HCT116 (cell line): ENCODE measurements at regions not wholly inside any gene's neighbourhood (a gene's known extent, or its start where the extent isn't known, plus 50 kb on each side); places are given as distances from the start of the nearest gene placed in this dataset.

ENCODE experiments used
- ATAC-seq: fragments of 200-7000 bp; cut with Tn5 transposase; 2 replicates; pipeline ENCODE4 v1.9.1; 2020; ENCODE audit warnings: mild to moderate bottlenecking, moderate library complexity
- BruUV-seq: library from RNA; stranded (reverse); fragments of 400-500 nt; replicated peaks from 2 replicates; lab custom pipeline; 2021; lab: Mats Ljungman, UMichigan
- CTCF ChIA-PET: fragments of 300-600 bp; sonication (Branson Sonifier 250); formaldehyde crosslinking; loops from one replicate; lab custom pipeline; 2021; ENCODE audit warnings: antibody characterized with exemption; lab: Charles Lee
- POLR2A ChIA-PET: fragments of 300-600, 350-600 bp; sonication (Branson Sonifier 250); formaldehyde crosslinking; loops from one replicate; lab custom pipeline; 2021; ENCODE audit warnings: antibody characterized with exemption; lab: Charles Lee
- RAD21 ChIA-PET, 2 experiments: fragments of 300-600 bp; sonication (Branson Sonifier 250); formaldehyde crosslinking; loops; one replicate each; lab custom pipeline; 2023; ENCODE audit warnings: low total read pairs in 2 of 2; ENCODE audit not compliant: uncharacterized antibody in 2 of 2, unreplicated experiment in 2 of 2, low non-redundant PET in 1 of 2; lab: Charles Lee
- DNase-seq: peaks from one replicate; pipeline ENCODE4 v3.0.0-alpha.2; 2010; ENCODE audit warnings: low read depth, low spot score
- H2AFZ ChIP-seq: fragments of 200-600 bp; shearing (Covaris generic), sonication (generic); 2 replicates; pipeline ENCODE4 v1.6.1; 2017; ENCODE audit warnings: low read depth, mixed run types, mixed read lengths, antibody characterized with exemption, low read length; ENCODE audit not compliant: poor library complexity, severe bottlenecking
- H3K27ac ChIP-seq: 2 replicates; pipeline ENCODE4 v1.5.1; 2012; ENCODE audit warnings: low read depth, low read length
- H3K27me3 ChIP-seq: fragments of 200-600 bp; sonication (generic); 2 replicates; pipeline ENCODE4 v1.6.1; 2016; ENCODE audit warnings: mixed run types, low read length, mixed read lengths; ENCODE audit not compliant: insufficient read depth
- H3K36me3 ChIP-seq, 2 experiments: fragments of 200-500 bp in 1 of 2; fragments of 200-600 bp in 1 of 2; sonication (Bioruptor generic) in 1 of 2; sonication (generic) in 1 of 2; 2 replicates each; pipeline versions ENCODE4 v1.5.1 to v1.6.1; 2014 to 2016; ENCODE audit warnings: low read length in 2 of 2, inconsistent platforms in 1 of 2, mixed read lengths in 1 of 2, mixed run types in 1 of 2; ENCODE audit not compliant: insufficient read depth in 2 of 2, control insufficient read depth in 1 of 2
- H3K4me1 ChIP-seq, 2 experiments: fragments of 200-600 bp in 1 of 2; sonication (generic) in 1 of 2; 2 replicates each; pipeline versions ENCODE4 v1.5.1 to v1.6.1; 2012 to 2017; ENCODE audit warnings: low read length in 2 of 2, inconsistent platforms in 1 of 2, mild to moderate bottlenecking in 1 of 2, mixed read lengths in 1 of 2, mixed run types in 1 of 2, moderate library complexity in 1 of 2; ENCODE audit not compliant: insufficient read depth in 2 of 2, control insufficient read depth in 1 of 2
- H3K4me2 ChIP-seq: fragments of 200-600 bp; sonication (generic); 2 replicates; pipeline ENCODE4 v1.6.1; 2017; ENCODE audit warnings: mixed run types, low read length, mixed read lengths
- H3K4me3 ChIP-seq, 2 experiments: fragments of 200-600 bp in 1 of 2; sonication (generic) in 1 of 2; replicated peaks in 1 of 2; 2 replicates each; pipeline ENCODE4 v1.5.1; 2011 to 2016; ENCODE audit warnings: low read length in 2 of 2, control low read depth in 1 of 2, low read depth in 1 of 2, mild to moderate bottlenecking in 1 of 2, mixed read lengths in 1 of 2, mixed run types in 1 of 2
- H3K79me2 ChIP-seq: fragments of 200-600 bp; sonication (generic); 2 replicates; pipeline ENCODE4 v1.6.1; 2017; ENCODE audit warnings: mild to moderate bottlenecking, mixed run types, low read length, moderate library complexity, mixed read lengths; ENCODE audit not compliant: insufficient read depth
- H3K9ac ChIP-seq: fragments of 200-600 bp; sonication (generic); 2 replicates; pipeline ENCODE4 v1.6.1; 2016; ENCODE audit warnings: low read length, mixed read lengths
- H3K9me2 ChIP-seq: fragments of 200-600 bp; sonication (generic), shearing (Covaris generic); 2 replicates; pipeline ENCODE4 v1.6.1; 2017; ENCODE audit warnings: mixed run types, mild to moderate bottlenecking, moderate library complexity; ENCODE audit not compliant: insufficient read depth
- H3K9me3 ChIP-seq, 2 experiments: fragments of 200-500 bp in 1 of 2; fragments of 200-600 bp in 1 of 2; sonication (Bioruptor generic) in 1 of 2; sonication (generic) in 1 of 2; 2 replicates each; pipeline ENCODE4 v1.6.1; 2014 to 2017; ENCODE audit warnings: low read length in 2 of 2, mixed read lengths in 2 of 2, inconsistent platforms in 1 of 2, low read depth in 1 of 2, mild to moderate bottlenecking in 1 of 2, mixed run types in 1 of 2, moderate library complexity in 1 of 2; ENCODE audit not compliant: control insufficient read depth in 1 of 2, insufficient read depth in 1 of 2
- H4K20me1 ChIP-seq: fragments of 200-600 bp; sonication (generic), shearing (Covaris generic); 2 replicates; pipeline ENCODE4 v1.6.1; 2017; ENCODE audit warnings: mixed run types, mild to moderate bottlenecking, moderate library complexity; ENCODE audit not compliant: insufficient read depth
- CBX3 ChIP-seq: IDR thresholded peaks from 2 replicates; pipeline ENCODE4 v1.6.1; 2012; ENCODE audit warnings: low read depth
- CEBPB ChIP-seq: IDR thresholded peaks from 2 replicates; pipeline ENCODE4 v1.6.1; 2012; ENCODE audit warnings: low read depth
- ELF1 ChIP-seq: IDR thresholded peaks from 2 replicates; pipeline ENCODE4 v1.6.1; 2012; ENCODE audit warnings: low read depth, borderline replicate concordance
- EZH2 ChIP-seq: fragments of 200-600 bp; sonication (generic); IDR thresholded peaks from 2 replicates; pipeline ENCODE4 v1.6.1; 2017; ENCODE audit warnings: antibody characterized with exemption, mixed run types
- EZH2phosphoT487 ChIP-seq: fragments of 200-600 bp; IDR thresholded peaks from 2 replicates; pipeline ENCODE4 v1.6.1; 2018; ENCODE audit warnings: antibody characterized with exemption, borderline replicate concordance
- FOSL1 ChIP-seq: IDR thresholded peaks from 2 replicates; pipeline ENCODE4 v1.6.1; 2012; ENCODE audit warnings: low read depth
- JUND ChIP-seq: IDR thresholded peaks from 2 replicates; pipeline ENCODE4 v1.6.1; 2012
- POLR2A ChIP-seq: IDR thresholded peaks from 2 replicates; pipeline ENCODE4 v1.7.0; 2011; ENCODE audit warnings: borderline replicate concordance; ENCODE audit not compliant: insufficient read depth, insufficient read length; ENCODE audit errors: extremely low read depth
- RAD21 ChIP-seq: IDR thresholded peaks from 2 replicates; pipeline ENCODE4 v1.6.1; 2012; ENCODE audit warnings: low read depth, mild to moderate bottlenecking
- SIN3A ChIP-seq: IDR thresholded peaks from 2 replicates; pipeline ENCODE4 v1.6.1; 2012; ENCODE audit warnings: low read depth
- SRF ChIP-seq: IDR thresholded peaks from 2 replicates; pipeline ENCODE4 v1.6.1; 2012; ENCODE audit warnings: low read depth
- TCF7L2 ChIP-seq: IDR thresholded peaks from 2 replicates; pipeline ENCODE4 v1.7.0; 2011; ENCODE audit warnings: borderline replicate concordance, inconsistent platforms; ENCODE audit not compliant: insufficient read depth, insufficient read length; ENCODE audit errors: extremely low read depth
- YY1 ChIP-seq: IDR thresholded peaks from 2 replicates; pipeline ENCODE4 v1.6.1; 2011; ENCODE audit warnings: low read length, low read depth, moderate library complexity, mild to moderate bottlenecking; ENCODE audit not compliant: insufficient replicate concordance; ENCODE audit errors: extremely low read depth
- ZFX ChIP-seq: fragments of 450-650 bp; IDR thresholded peaks from 2 replicates; pipeline ENCODE4 v1.6.1; 2017
- ZNF274 ChIP-seq: fragments of 200-500 bp; sonication (Bioruptor generic); IDR thresholded peaks from 2 replicates; pipeline ENCODE4 v1.6.1; 2014; ENCODE audit warnings: mild to moderate bottlenecking, low read depth, low read length, inconsistent platforms
- intact Hi-C: fragments of 100-400 bp; cut with micrococcal nuclease; formaldehyde crosslinking; loops from 2 replicates; pipeline ENCODE4 v1.10.0; 2022
- TF ChIP-seq, protein P1 (sequence below): IDR thresholded peaks from 2 replicates; pipeline ENCODE4 v1.6.1; 2012
- TF ChIP-seq, protein P2 (sequence below), 3 experiments: fragments of 200-600 bp in 1 of 3; sonication (generic) in 1 of 3; IDR thresholded peaks in 2 of 3; conservative IDR thresholded peaks in 1 of 3; 2 replicates each; pipeline ENCODE4 v1.5.1; 2012 to 2017; ENCODE audit warnings: low read depth in 2 of 3, low read length in 2 of 3, antibody characterized with exemption in 1 of 3, borderline replicate concordance in 1 of 3, control low read depth in 1 of 3, mild to moderate bottlenecking in 1 of 3, mixed read lengths in 1 of 3, mixed run types in 1 of 3, moderate library complexity in 1 of 3; ENCODE audit not compliant: insufficient read depth in 1 of 3
- TF ChIP-seq, protein P3 (sequence below): IDR thresholded peaks from 2 replicates; pipeline ENCODE4 v1.6.1; 2012; ENCODE audit warnings: low read depth

DNA sequence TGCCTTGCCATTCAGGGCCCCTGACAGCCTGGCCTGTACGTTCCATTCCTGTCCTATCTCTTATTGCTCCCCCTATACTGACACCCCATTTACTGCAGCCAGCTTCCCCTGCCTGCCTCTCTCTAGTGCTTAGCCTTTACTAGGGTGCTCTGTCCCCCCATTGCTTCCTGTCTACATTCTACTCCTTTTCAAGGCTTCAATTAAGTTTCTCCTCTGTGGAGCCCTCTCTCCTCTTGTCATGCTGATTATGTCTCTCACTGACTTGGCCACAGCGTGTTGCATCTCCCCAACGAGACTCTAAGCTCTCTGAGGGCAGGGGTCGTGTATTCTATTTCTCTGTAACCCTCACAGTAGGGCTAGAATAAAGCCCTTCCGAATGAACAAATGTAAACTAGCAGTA is 185.2 kb downstream of the RPLP1 start:
- ChIA-PET CTCF (no interaction called here), RAD21 (no interaction called here), POLR2A (no interaction called here)
- H3K27ac ChIP-seq, result no peak overlapping the region
- H3K4me3 ChIP-seq, result no peak overlapping the region
- peaks cover 41% of the 10 kb centered on the region for H3K27me3 ChIP-seq
- BruUV-seq, result no TSS peak
- H2AFZ ChIP-seq, result no peak overlapping the region
- H3K9ac ChIP-seq, result no peak overlapping the region
- no peaks in the 10 kb centered on the region for H3K9me2 ChIP-seq
- no peaks in the 10 kb centered on the region for H3K36me3 ChIP-seq
- TF ChIP-seq SIN3A (no peak), ZNF274 (no peak), CEBPB (no peak), CBX3 (no peak), TCF7L2 (no peak), SRF (no peak), YY1 (no peak), ZFX (no peak), ELF1 (no peak), JUND (no peak), EZH2phosphoT487 (no peak), EZH2 (no peak), POLR2A (no peak), FOSL1 (no peak), RAD21 (no peak)
- TF ChIP-seq, protein P1, sequence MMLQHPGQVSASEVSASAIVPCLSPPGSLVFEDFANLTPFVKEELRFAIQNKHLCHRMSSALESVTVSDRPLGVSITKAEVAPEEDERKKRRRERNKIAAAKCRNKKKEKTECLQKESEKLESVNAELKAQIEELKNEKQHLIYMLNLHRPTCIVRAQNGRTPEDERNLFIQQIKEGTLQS, result no peak
- TF ChIP-seq, protein P2, sequence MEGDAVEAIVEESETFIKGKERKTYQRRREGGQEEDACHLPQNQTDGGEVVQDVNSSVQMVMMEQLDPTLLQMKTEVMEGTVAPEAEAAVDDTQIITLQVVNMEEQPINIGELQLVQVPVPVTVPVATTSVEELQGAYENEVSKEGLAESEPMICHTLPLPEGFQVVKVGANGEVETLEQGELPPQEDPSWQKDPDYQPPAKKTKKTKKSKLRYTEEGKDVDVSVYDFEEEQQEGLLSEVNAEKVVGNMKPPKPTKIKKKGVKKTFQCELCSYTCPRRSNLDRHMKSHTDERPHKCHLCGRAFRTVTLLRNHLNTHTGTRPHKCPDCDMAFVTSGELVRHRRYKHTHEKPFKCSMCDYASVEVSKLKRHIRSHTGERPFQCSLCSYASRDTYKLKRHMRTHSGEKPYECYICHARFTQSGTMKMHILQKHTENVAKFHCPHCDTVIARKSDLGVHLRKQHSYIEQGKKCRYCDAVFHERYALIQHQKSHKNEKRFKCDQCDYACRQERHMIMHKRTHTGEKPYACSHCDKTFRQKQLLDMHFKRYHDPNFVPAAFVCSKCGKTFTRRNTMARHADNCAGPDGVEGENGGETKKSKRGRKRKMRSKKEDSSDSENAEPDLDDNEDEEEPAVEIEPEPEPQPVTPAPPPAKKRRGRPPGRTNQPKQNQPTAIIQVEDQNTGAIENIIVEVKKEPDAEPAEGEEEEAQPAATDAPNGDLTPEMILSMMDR (IDR thresholded peaks at IDR 0.05 in 2 of 3, conservative IDR thresholded peaks at IDR 0.05 in 1 of 3; ENCODE audit: borderline replicate concordance in 1 of 3, insufficient read depth in 1 of 3, low read depth in 2 of 3, low read length in 2 of 3), result no peak
- TF ChIP-seq, protein P3, sequence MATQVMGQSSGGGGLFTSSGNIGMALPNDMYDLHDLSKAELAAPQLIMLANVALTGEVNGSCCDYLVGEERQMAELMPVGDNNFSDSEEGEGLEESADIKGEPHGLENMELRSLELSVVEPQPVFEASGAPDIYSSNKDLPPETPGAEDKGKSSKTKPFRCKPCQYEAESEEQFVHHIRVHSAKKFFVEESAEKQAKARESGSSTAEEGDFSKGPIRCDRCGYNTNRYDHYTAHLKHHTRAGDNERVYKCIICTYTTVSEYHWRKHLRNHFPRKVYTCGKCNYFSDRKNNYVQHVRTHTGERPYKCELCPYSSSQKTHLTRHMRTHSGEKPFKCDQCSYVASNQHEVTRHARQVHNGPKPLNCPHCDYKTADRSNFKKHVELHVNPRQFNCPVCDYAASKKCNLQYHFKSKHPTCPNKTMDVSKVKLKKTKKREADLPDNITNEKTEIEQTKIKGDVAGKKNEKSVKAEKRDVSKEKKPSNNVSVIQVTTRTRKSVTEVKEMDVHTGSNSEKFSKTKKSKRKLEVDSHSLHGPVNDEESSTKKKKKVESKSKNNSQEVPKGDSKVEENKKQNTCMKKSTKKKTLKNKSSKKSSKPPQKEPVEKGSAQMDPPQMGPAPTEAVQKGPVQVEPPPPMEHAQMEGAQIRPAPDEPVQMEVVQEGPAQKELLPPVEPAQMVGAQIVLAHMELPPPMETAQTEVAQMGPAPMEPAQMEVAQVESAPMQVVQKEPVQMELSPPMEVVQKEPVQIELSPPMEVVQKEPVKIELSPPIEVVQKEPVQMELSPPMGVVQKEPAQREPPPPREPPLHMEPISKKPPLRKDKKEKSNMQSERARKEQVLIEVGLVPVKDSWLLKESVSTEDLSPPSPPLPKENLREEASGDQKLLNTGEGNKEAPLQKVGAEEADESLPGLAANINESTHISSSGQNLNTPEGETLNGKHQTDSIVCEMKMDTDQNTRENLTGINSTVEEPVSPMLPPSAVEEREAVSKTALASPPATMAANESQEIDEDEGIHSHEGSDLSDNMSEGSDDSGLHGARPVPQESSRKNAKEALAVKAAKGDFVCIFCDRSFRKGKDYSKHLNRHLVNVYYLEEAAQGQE, result no peak
- no peaks in the 10 kb centered on the region; a peak in 1 of 4 replicates for H3K9me3 ChIP-seq
- H3K4me1 ChIP-seq, result no peaks in the 10 kb centered on the region
- intact Hi-C loops, result no loop called here
- ATAC-seq, result no peak
- H4K20me1 ChIP-seq, result no peaks in the 10 kb centered on the region
- no peak overlapping the region for H3K4me2 ChIP-seq
- DNase-seq, result no peak
- H3K79me2 ChIP-seq, result no peaks in the 10 kb centered on the region
